WTC11 (cell line): ENCODE measurements at regions not wholly inside any gene's neighbourhood (a gene's known extent, or its start where the extent isn't known, plus 50 kb on each side); places are given as distances from the start of the nearest gene placed in this dataset.

Experiments used
- ATAC-seq: fragments of 200-7000 bp; cut with Tn5 transposase; 2 replicates; pipeline ENCODE4 v1.10.0; 2021; ENCODE audit warnings: mild to moderate bottlenecking, moderate library complexity
- CTCF ChIA-PET: fragments of 300-600 bp; sonication (Branson Sonifier 250); formaldehyde crosslinking; loops from one replicate; lab custom pipeline; 2021; ENCODE audit warnings: antibody characterized with exemption; lab: Charles Lee
- POLR2A ChIA-PET: fragments of 350-600 bp; sonication (Branson Sonifier 250); formaldehyde crosslinking; loops from one replicate; lab custom pipeline; 2021; ENCODE audit warnings: antibody characterized with exemption; lab: Charles Lee
- DNase-seq: peaks from one replicate; pipeline ENCODE4 v3.0.0; 2021; ENCODE audit warnings: low spot score
- H3K27ac Mint-ChIP-seq: 2 replicates; pipeline ENCODE4 v1.8.0; 2021; ENCODE audit warnings: mixed read lengths
- H3K27me3 Mint-ChIP-seq: 2 replicates; pipeline ENCODE4 v1.8.0; 2021; ENCODE audit warnings: low read depth, mild to moderate bottlenecking, moderate library complexity, mixed read lengths
- H3K36me3 Mint-ChIP-seq: 2 replicates; pipeline ENCODE4 v1.8.0; 2021; ENCODE audit warnings: mixed read lengths
- H3K4me1 Mint-ChIP-seq: 2 replicates; pipeline ENCODE4 v1.8.0; 2022; ENCODE audit warnings: mixed read lengths
- H3K4me3 Mint-ChIP-seq: 2 replicates; pipeline ENCODE4 v1.8.0; 2021; ENCODE audit warnings: mild to moderate bottlenecking, moderate library complexity, mixed read lengths
- H3K9me3 Mint-ChIP-seq: 2 replicates; pipeline ENCODE4 v1.8.0; 2021; ENCODE audit warnings: mixed read lengths
- AFF4 ChIP-seq: sonication (generic); formaldehyde crosslinking; IDR thresholded peaks from 2 replicates; pipeline ENCODE4 v1.8.1; 2023; ENCODE audit warnings: mild to moderate bottlenecking, missing genetic modification reagents, borderline replicate concordance
- AR ChIP-seq: fragments of 250-450 bp; sonication (Bioruptor Pico); IDR thresholded peaks from 2 replicates; pipeline ENCODE4 v1.9.0; 2021; ENCODE audit warnings: mild to moderate bottlenecking
- CREB1 ChIP-seq: sonication (generic); formaldehyde crosslinking; IDR thresholded peaks from 2 replicates; pipeline ENCODE4 v1.8.0; 2023; ENCODE audit warnings: mild to moderate bottlenecking, missing genetic modification reagents
- CTCF ChIP-seq: fragments of 200-600 bp; IDR thresholded peaks from 2 replicates; pipeline ENCODE4 v1.8.0; 2022; ENCODE audit warnings: antibody characterized with exemption
- ELF4 ChIP-seq: sonication (generic); formaldehyde crosslinking; IDR thresholded peaks from 2 replicates; pipeline ENCODE4 v1.8.1; 2022; ENCODE audit warnings: low read depth, mild to moderate bottlenecking, moderate library complexity, missing genetic modification reagents
- FOXP1 ChIP-seq: sonication (generic); formaldehyde crosslinking; IDR thresholded peaks from 2 replicates; pipeline ENCODE4 v1.8.0; 2022; ENCODE audit warnings: missing genetic modification reagents, mild to moderate bottlenecking, moderate library complexity, borderline replicate concordance
- HMGXB4 ChIP-seq: sonication (generic); formaldehyde crosslinking; IDR thresholded peaks from 2 replicates; pipeline ENCODE4 v1.8.1; 2023; ENCODE audit warnings: mild to moderate bottlenecking, moderate library complexity, missing genetic modification reagents
- KAT7 ChIP-seq: sonication (generic); formaldehyde crosslinking; IDR thresholded peaks from 2 replicates; pipeline ENCODE4 v1.8.1; 2023; ENCODE audit warnings: missing genetic modification reagents, mild to moderate bottlenecking, borderline replicate concordance
- MAX ChIP-seq: sonication (generic); formaldehyde crosslinking; IDR thresholded peaks from 2 replicates; pipeline ENCODE4 v1.8.0; 2022; ENCODE audit warnings: mild to moderate bottlenecking, missing genetic modification reagents
- RELA ChIP-seq: sonication (generic); formaldehyde crosslinking; IDR thresholded peaks from 2 replicates; pipeline ENCODE4 v1.8.1; 2022; ENCODE audit warnings: missing genetic modification reagents, mild to moderate bottlenecking, borderline replicate concordance
- SMAD4 ChIP-seq: sonication (generic); formaldehyde crosslinking; IDR thresholded peaks from 2 replicates; pipeline ENCODE4 v1.8.0; 2022; ENCODE audit warnings: mild to moderate bottlenecking, missing genetic modification reagents
- TP53 ChIP-seq: sonication (generic); formaldehyde crosslinking; IDR thresholded peaks from 2 replicates; pipeline ENCODE4 v1.8.1; 2023; ENCODE audit warnings: mild to moderate bottlenecking, missing genetic modification reagents
- ZNF138 ChIP-seq: sonication (generic); formaldehyde crosslinking; conservative IDR thresholded peaks from 2 replicates; pipeline ENCODE4 v1.8.1; 2022; ENCODE audit warnings: mild to moderate bottlenecking, moderate library complexity, missing genetic modification reagents
- ZNF317 ChIP-seq: sonication (generic); formaldehyde crosslinking; IDR thresholded peaks from 2 replicates; pipeline ENCODE4 v1.8.1; 2023; ENCODE audit warnings: low read depth, mild to moderate bottlenecking, moderate library complexity, missing genetic modification reagents, borderline replicate concordance
- ZNF396 ChIP-seq: fragments of 250-450 bp; sonication (Bioruptor Pico); IDR thresholded peaks from 2 replicates; pipeline ENCODE4 v1.8.0; 2021; ENCODE audit warnings: mild to moderate bottlenecking, moderate library complexity, borderline replicate concordance
- ZNF423 ChIP-seq: fragments of 250-450 bp; sonication (Bioruptor Pico); IDR thresholded peaks from 2 replicates; pipeline ENCODE4 v2.1.2; 2022; ENCODE audit warnings: mild to moderate bottlenecking, moderate library complexity
- ZNF512 ChIP-seq: sonication (generic); formaldehyde crosslinking; IDR thresholded peaks from 2 replicates; pipeline ENCODE4 v1.8.1; 2022; ENCODE audit warnings: missing genetic modification reagents, borderline replicate concordance
- ZNF671 ChIP-seq: fragments of 250-450 bp; sonication (Bioruptor Pico); IDR thresholded peaks from 2 replicates; pipeline ENCODE4 v1.8.0; 2021; ENCODE audit warnings: mild to moderate bottlenecking

GRCh38 chrX:120753413-120754251, 122.0 kb downstream of the CT47B1 start:
- Mint-ChIP-seq H3K27ac (no peak overlapping the region), H3K4me1 (peaks cover 24% of the 10 kb centered on the region)
- TF ChIP-seq KAT7 = no peak
- TF ChIP-seq TP53 (CRISPR knock-in tag) = no peak
- no peak for TF ChIP-seq ZNF512 (CRISPR knock-in tag)
- TF ChIP-seq ELF4 (CRISPR knock-in tag) = no peak
- TF ChIP-seq SMAD4 (CRISPR knock-in tag) = no peak
- no peak for TF ChIP-seq HMGXB4 (CRISPR knock-in tag)
- no peak for TF ChIP-seq AFF4
- no peak for TF ChIP-seq RELA (CRISPR knock-in tag)
- no peak for TF ChIP-seq FOXP1 (CRISPR knock-in tag)
- TF ChIP-seq, all 79 proteins: peak for 0
- peaks cover 4% of the 10 kb centered on the region; the same call in 1 of the 2 replicates for H3K27me3 Mint-ChIP-seq
- DNase-seq = no peak
- no peak overlapping the region for H3K4me3 Mint-ChIP-seq
- ChIA-PET CTCF (no interaction called here), POLR2A (interaction anchor here (1.6 kb wide), 1 partner anchor 10 kb away, joined by 4 read pairs; no protein-coding TSS in a partner anchor)
- no peaks in the 10 kb centered on the region for H3K9me3 Mint-ChIP-seq
- no peak for ATAC-seq
- no peaks in the 10 kb centered on the region for H3K36me3 Mint-ChIP-seq

GRCh38 chrX:120752431-120753082, 122.7 kb upstream of the C1GALT1C1 start:
- CTCF ChIA-PET = no interaction called here
- DNase-seq (no peak), ATAC-seq (no peak)
- Mint-ChIP-seq H3K27me3 (peaks cover 4% of the 10 kb centered on the region; the same call in 1 of the 2 replicates), H3K9me3 (no peaks in the 10 kb centered on the region), H3K36me3 (no peaks in the 10 kb centered on the region), H3K4me3 (no peak overlapping the region), H3K4me1 (peaks cover 24% of the 10 kb centered on the region), H3K27ac (no peak overlapping the region)
- POLR2A ChIA-PET = interaction anchor here (1.6 kb wide), 1 partner anchor 9 kb away, joined by 4 read pairs; no protein-coding TSS in a partner anchor
- no peak for TF ChIP-seq ZNF138 (CRISPR knock-in tag)
- no peak for TF ChIP-seq MAX (CRISPR knock-in tag)
- no peak for TF ChIP-seq HMGXB4 (CRISPR knock-in tag)
- TF ChIP-seq AR (CRISPR knock-in tag) = no peak
- TF ChIP-seq ZNF423 (CRISPR knock-in tag) = no peak
- TF ChIP-seq CTCF = no peak
- no peak for TF ChIP-seq ZNF317 (CRISPR knock-in tag)
- TF ChIP-seq FOXP1 (CRISPR knock-in tag) = no peak
- TF ChIP-seq ZNF396 (CRISPR knock-in tag) = no peak
- TF ChIP-seq CREB1 (CRISPR knock-in tag) = no peak
- TF ChIP-seq ZNF671 (CRISPR knock-in tag) = no peak
